ENCODE measurements at regions not wholly inside any gene's neighbourhood (a gene's known extent, or its start where the extent isn't known, plus 50 kb on each side); places are given as distances from the start of the nearest gene placed in this dataset.

- no peak for DNase-seq (ENCODE audit: low spot score)
- TF ChIP-seq CTCF (IDR thresholded peaks at IDR 0.05; ENCODE audit: extremely low read depth, missing control alignments) = no peak
Observed at GRCh38 chr3:195001261-195001660, 269.7 kb downstream of the XXYLT1 start.

GRCh38 chr3:195001961-195002861 is 268.7 kb downstream of the XXYLT1 start:
- peak; percentile 61 for TF ChIP-seq CTCF (IDR thresholded peaks at IDR 0.05; ENCODE audit: extremely low read depth, missing control alignments)
- DNase-seq (ENCODE audit: low spot score) = peak; percentile 73

GRCh38 chr3:195003006-195003892 is 267.7 kb downstream of the XXYLT1 start:
- no peak for DNase-seq (ENCODE audit: low spot score)
- TF ChIP-seq CTCF (IDR thresholded peaks at IDR 0.05; ENCODE audit: extremely low read depth, missing control alignments) = no peak

GRCh38 chr3:195003893-195004289 is 267.1 kb downstream of the XXYLT1 start:
- no peak for TF ChIP-seq CTCF (IDR thresholded peaks at IDR 0.05; ENCODE audit: extremely low read depth, missing control alignments)
- no peak for DNase-seq (ENCODE audit: low spot score)

GRCh38 chr3:195004512-195005250 is 266.3 kb downstream of the XXYLT1 start:
- no peak for TF ChIP-seq CTCF (IDR thresholded peaks at IDR 0.05; ENCODE audit: extremely low read depth, missing control alignments)
- DNase-seq (ENCODE audit: low spot score) = no peak

GRCh38 chr3:195005251-195005620 is 265.7 kb downstream of the XXYLT1 start:
- no peak for TF ChIP-seq CTCF (IDR thresholded peaks at IDR 0.05; ENCODE audit: extremely low read depth, missing control alignments)
- no peak for DNase-seq (ENCODE audit: low spot score)

Measured in GM20000 (cell line).